NCI-H146 treated with DMSO at 0.1 percent for 48 hours (cell line): ENCODE measurements at regions not wholly inside any gene's neighbourhood (a gene's known extent, or its start where the extent isn't known, plus 50 kb on each side); places are given as distances from the start of the nearest gene placed in this dataset.
"Not testable (repeated sequence)": the region's sequence is repeated elsewhere in the genome, so short reads cannot be mapped to it uniquely, and the experiment has no call there.

Experiments
- DNase-seq: peaks from one replicate; lab custom pipeline; 2025; ENCODE audit not compliant: unreplicated experiment; lab: John Stamatoyannopoulos, UW

GRCh38 chr6:68080074-68080473 lies 555.0 kb upstream of the ADGRB3 start:
- DNase-seq: no peak

GRCh38 chr6:68077661-68078060 lies 557.4 kb upstream of the ADGRB3 start:
- no peak for DNase-seq

GRCh38 chr6:68071740-68072139 lies 563.3 kb upstream of the ADGRB3 start:
- no peak for DNase-seq

- DNase-seq: no peak
Observed at GRCh38 chr6:68069921-68070710, 565.0 kb upstream of the ADGRB3 start.

- no peak for DNase-seq
Observed at GRCh38 chr6:68059899-68060298, 575.2 kb upstream of the ADGRB3 start.

- no peak for DNase-seq
Observed at GRCh38 chr6:68059261-68059660, 575.8 kb upstream of the ADGRB3 start.

- not testable (repeated sequence) for DNase-seq
Observed at GRCh38 chr6:68056596-68056995, 578.5 kb upstream of the ADGRB3 start.

- DNase-seq: no peak
Observed at GRCh38 chr6:68054756-68055155, 580.3 kb upstream of the ADGRB3 start.

GRCh38 chr6:68053805-68054373 lies 581.2 kb upstream of the ADGRB3 start:
- DNase-seq: no peak

GRCh38 chr6:68052234-68052633 lies 582.8 kb upstream of the ADGRB3 start:
- no peak for DNase-seq

- no peak for DNase-seq
Observed at GRCh38 chr6:68049562-68049961, 585.5 kb upstream of the ADGRB3 start.

GRCh38 chr6:68046756-68047155 lies 588.3 kb upstream of the ADGRB3 start:
- DNase-seq: no peak

GRCh38 chr6:68046302-68046701 lies 588.8 kb upstream of the ADGRB3 start:
- DNase-seq: no peak

- no peak for DNase-seq
Observed at GRCh38 chr6:68045193-68045592, 589.9 kb upstream of the ADGRB3 start.

GRCh38 chr6:68044264-68044663 lies 590.8 kb upstream of the ADGRB3 start:
- DNase-seq: no peak

- no peak for DNase-seq
Observed at GRCh38 chr6:68043122-68043398, 592.0 kb upstream of the ADGRB3 start.

GRCh38 chr6:68042339-68043121 lies 592.6 kb upstream of the ADGRB3 start:
- no peak for DNase-seq

- no peak for DNase-seq
Observed at GRCh38 chr6:68040780-68041179, 594.3 kb upstream of the ADGRB3 start.

GRCh38 chr6:68040312-68040778 lies 594.7 kb upstream of the ADGRB3 start:
- DNase-seq: no peak

GRCh38 chr6:68039641-68040311 lies 595.3 kb upstream of the ADGRB3 start:
- no peak for DNase-seq

GRCh38 chr6:68038815-68039408 lies 596.2 kb upstream of the ADGRB3 start:
- no peak for DNase-seq
